ENCODE measurements at regions not wholly inside any gene's neighbourhood (a gene's known extent, or its start where the extent isn't known, plus 50 kb on each side); places are given as distances from the start of the nearest gene placed in this dataset.

- 40 to 46% methylated on average over 2 of the region's 2 CpGs for WGBS, 2 donors
These were observed 684.0 kb downstream of the NCAM2 start for GRCh38 chr21:21682172-21682571.

GRCh38 chr21:21688889-21689288 is 690.7 kb downstream of the NCAM2 start:
- no peak for TF ChIP-seq CTCF (IDR thresholded peaks at IDR 0.05)
- Histone ChIP-seq H3K27me3 (no peaks in the 10 kb centered on the region), H3K9me3 (no peaks in the 10 kb centered on the region), H3K36me3 (no peaks in the 10 kb centered on the region), H3K27ac (no peak overlapping the region), H3K4me1 (no peaks in the 10 kb centered on the region), H3K4me3 (no peak overlapping the region)
- 37 to 41% methylated on average over 8 of the region's 8 CpGs for WGBS, 2 donors
- no peak for ATAC-seq
- no peak for FAIRE-seq
- DNase-seq = no peak
- intact Hi-C loops (cut with DNase I) = no loop called here

More at GRCh38 chr21:21682172-21682571, 684.0 kb downstream of the NCAM2 start:
- Histone ChIP-seq H3K4me1 (no peaks in the 10 kb centered on the region), H3K27me3 (no peaks in the 10 kb centered on the region), H3K36me3 (no peaks in the 10 kb centered on the region), H3K9me3 (no peaks in the 10 kb centered on the region), H3K4me3 (no peak overlapping the region), H3K27ac (no peak overlapping the region)
- no peak for TF ChIP-seq CTCF (IDR thresholded peaks at IDR 0.05)
- intact Hi-C loops (cut with DNase I) = no loop called here
- no peak for ATAC-seq
- no peak for FAIRE-seq
- DNase-seq = no peak

GRCh38 chr21:21690068-21690665 is 692.0 kb downstream of the NCAM2 start:
- no peaks in the 10 kb centered on the region for H3K27me3 ChIP-seq
- 38 to 44% methylated on average over 3 of the region's 3 CpGs for WGBS, 2 donors
- no peak for FAIRE-seq

GRCh38 chr21:21712748-21713520 is 714.7 kb downstream of the NCAM2 start:
- Histone ChIP-seq H3K4me3 (no peak overlapping the region), H3K9me3 (no peaks in the 10 kb centered on the region), H3K36me3 (no peaks in the 10 kb centered on the region), H3K4me1 (no peaks in the 10 kb centered on the region), H3K27me3 (no peaks in the 10 kb centered on the region), H3K27ac (no peak overlapping the region)
- no peak for ATAC-seq
- intact Hi-C loops (cut with DNase I) = no loop called here
- no peak for TF ChIP-seq CTCF (IDR thresholded peaks at IDR 0.05)
- 42 to 52% methylated on average over 4 of the region's 4 CpGs for WGBS, 2 donors
- DNase-seq = no peak
- no peak for FAIRE-seq

More at GRCh38 chr21:21690068-21690665, 692.0 kb downstream of the NCAM2 start:
- ATAC-seq = no peak
- Histone ChIP-seq H3K36me3 (no peaks in the 10 kb centered on the region), H3K4me3 (no peak overlapping the region), H3K27ac (no peak overlapping the region), H3K4me1 (no peaks in the 10 kb centered on the region), H3K9me3 (no peaks in the 10 kb centered on the region)
- intact Hi-C loops (cut with DNase I) = no loop called here
- TF ChIP-seq CTCF (IDR thresholded peaks at IDR 0.05) = no peak
- no peak for DNase-seq

GRCh38 chr21:21713651-21714180 is 715.5 kb downstream of the NCAM2 start:
- intact Hi-C loops (cut with DNase I) = no loop called here
- no peak for FAIRE-seq
- no peaks in the 10 kb centered on the region for H3K27me3 ChIP-seq
- no peak overlapping the region for H3K4me3 ChIP-seq
- ATAC-seq = no peak
- DNase-seq = no peak
- no peaks in the 10 kb centered on the region for H3K36me3 ChIP-seq
- H3K4me1 ChIP-seq = no peaks in the 10 kb centered on the region
- TF ChIP-seq CTCF (IDR thresholded peaks at IDR 0.05) = no peak
- H3K9me3 ChIP-seq = no peaks in the 10 kb centered on the region
- WGBS, 2 donors = 27 to 46% methylated on average over 3 of the region's 3 CpGs
- H3K27ac ChIP-seq = no peak overlapping the region
